Fibroblast of lung (primary cell): ENCODE measurements at regions not wholly inside any gene's neighbourhood (a gene's known extent, or its start where the extent isn't known, plus 50 kb on each side); places are given as distances from the start of the nearest gene placed in this dataset.

Experiments used
- CTCF ChIP-seq, 2 donors: IDR thresholded peaks in 1 of 2; conservative IDR thresholded peaks in 1 of 2; 1 replicate in 1 of 2; 2 replicates in 1 of 2; pipeline ENCODE4 v1.5.1; 2011 to 2012; ENCODE audit warnings: low read length in 2 of 2, control low read depth in 1 of 2, inconsistent platforms in 1 of 2, low read depth in 1 of 2, mild to moderate bottlenecking in 1 of 2
- EZH2 ChIP-seq: IDR thresholded peaks from 2 replicates; pipeline ENCODE4 v1.5.1; 2012; ENCODE audit warnings: low read length, control low read depth, mild to moderate bottlenecking; ENCODE audit errors: missing control alignments

GRCh38 chr2:66683599-66683998 is 248.7 kb downstream of the MEIS1 start:
- no peak for TF ChIP-seq EZH2
- TF ChIP-seq CTCF (conservative IDR thresholded peaks at IDR 0.05 in 1 of 2, IDR thresholded peaks at IDR 0.05 in 1 of 2; ENCODE audit: low read depth in 1 of 2, low read length in 2 of 2): no peak
